HEK293T (cell line): ENCODE measurements at regions not wholly inside any gene's neighbourhood (a gene's known extent, or its start where the extent isn't known, plus 50 kb on each side); places are given as distances from the start of the nearest gene placed in this dataset.

Experiments
- CTCF ChIA-PET: fragments of 350-600 bp; formaldehyde crosslinking; extraction: SDS; loops from one replicate; lab custom pipeline; 2021; ENCODE audit warnings: antibody characterized with exemption, inconsistent platforms; lab: Yijun Ruan, JAX
- POLR2A ChIA-PET: fragments of 350-600 bp; formaldehyde crosslinking; extraction: SDS; loops from one replicate; lab custom pipeline; 2020; ENCODE audit warnings: antibody characterized with exemption, inconsistent platforms; lab: Yijun Ruan, JAX
- DNase-seq: peaks from one replicate; pipeline ENCODE4 v3.0.0; 2012; ENCODE audit warnings: mixed read lengths; ENCODE audit errors: extremely low spot score
- ARNT ChIP-seq: fragments of 450-650 bp; IDR thresholded peaks from 2 replicates; pipeline ENCODE4 v1.6.1; 2017; ENCODE audit warnings: mild to moderate bottlenecking
- BHLHE40 ChIP-seq: fragments of 450-650 bp; IDR thresholded peaks from 2 replicates; pipeline ENCODE4 v1.6.1; 2016; ENCODE audit warnings: mild to moderate bottlenecking, moderate library complexity, borderline replicate concordance
- CTBP1 ChIP-seq: fragments of 450-650 bp; IDR thresholded peaks from 2 replicates; pipeline ENCODE4 v1.6.1; 2016; ENCODE audit warnings: borderline replicate concordance
- ELF4 ChIP-seq: fragments of 450-650 bp; IDR thresholded peaks from 2 replicates; pipeline ENCODE4 v1.6.1; 2017; ENCODE audit warnings: antibody characterized with exemption
- FOXA1 ChIP-seq: fragments of 450-650 bp; IDR thresholded peaks from 2 replicates; pipeline ENCODE4 v1.6.1; 2016; ENCODE audit warnings: mild to moderate bottlenecking
- FOXK2 ChIP-seq: fragments of 450-650 bp; IDR thresholded peaks from 2 replicates; pipeline ENCODE4 v1.6.1; 2016; ENCODE audit warnings: mild to moderate bottlenecking
- FOXM1 ChIP-seq: fragments of 450-650 bp; IDR thresholded peaks from 2 replicates; pipeline ENCODE4 v1.6.1; 2017; ENCODE audit warnings: mild to moderate bottlenecking, borderline replicate concordance
- HDGF ChIP-seq: fragments of 450-650 bp; IDR thresholded peaks from 2 replicates; pipeline ENCODE4 v1.6.1; 2017; ENCODE audit warnings: antibody characterized with exemption, borderline replicate concordance
- L3MBTL2 ChIP-seq: fragments of 450-650 bp; conservative IDR thresholded peaks from 2 replicates; pipeline ENCODE4 v1.6.1; 2016; ENCODE audit warnings: mild to moderate bottlenecking
- LEF1 ChIP-seq: fragments of 450-650 bp; IDR thresholded peaks from 2 replicates; pipeline ENCODE4 v1.6.1; 2017; ENCODE audit warnings: mild to moderate bottlenecking, borderline replicate concordance
- NFRKB ChIP-seq: fragments of 450-650 bp; IDR thresholded peaks from 2 replicates; pipeline ENCODE4 v1.6.1; 2016; ENCODE audit warnings: mild to moderate bottlenecking, moderate library complexity
- SP1 ChIP-seq: fragments of 450-650 bp; IDR thresholded peaks from 2 replicates; pipeline ENCODE4 v1.6.1; 2017
- SUZ12 ChIP-seq: fragments of 450-650 bp; IDR thresholded peaks from 2 replicates; pipeline ENCODE4 v1.6.1; 2016; ENCODE audit warnings: mild to moderate bottlenecking
- TARDBP ChIP-seq: fragments of 450-650 bp; IDR thresholded peaks from 2 replicates; pipeline ENCODE4 v1.6.1; 2016
- ZNF384 ChIP-seq: fragments of 450-650 bp; IDR thresholded peaks from 2 replicates; pipeline ENCODE4 v1.6.1; 2016
- TF ChIP-seq, protein P1 (sequence below): fragments of 450-650 bp; IDR thresholded peaks from 2 replicates; pipeline ENCODE4 v1.6.1; 2016

DNA sequence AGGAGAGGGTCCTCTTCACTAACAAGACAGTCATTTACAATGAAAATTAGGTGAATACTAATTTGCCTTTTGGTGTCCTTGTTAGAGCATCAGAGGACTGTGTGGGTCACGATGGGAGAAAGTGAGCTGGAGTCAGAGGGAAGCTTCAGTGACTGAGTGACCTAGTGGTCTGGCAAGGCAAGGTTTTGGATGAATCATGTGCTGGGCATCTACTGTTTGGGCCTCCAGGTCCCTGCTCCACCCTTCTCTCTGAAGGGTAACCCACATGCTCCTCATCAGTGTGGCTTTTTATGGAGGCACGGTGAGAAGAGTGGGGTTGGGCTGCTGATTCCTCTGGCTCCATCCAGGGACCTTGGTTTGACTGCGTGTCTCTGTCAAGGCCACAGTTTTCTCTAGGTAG, 60.5 kb upstream of the EXOC2 start:
- no peak for DNase-seq
- POLR2A ChIA-PET: no interaction called here
- TF ChIP-seq ARNT (no peak), CTBP1 (no peak), FOXM1 (no peak), L3MBTL2 (no peak), SP1 (no peak), NFRKB (no peak), HDGF (no peak), FOXK2 (no peak), LEF1 (no peak), BHLHE40 (no peak), SUZ12 (no peak), FOXA1 (no peak), ZNF384 (no peak), TARDBP (no peak), ELF4 (no peak)
- TF ChIP-seq, protein P1, sequence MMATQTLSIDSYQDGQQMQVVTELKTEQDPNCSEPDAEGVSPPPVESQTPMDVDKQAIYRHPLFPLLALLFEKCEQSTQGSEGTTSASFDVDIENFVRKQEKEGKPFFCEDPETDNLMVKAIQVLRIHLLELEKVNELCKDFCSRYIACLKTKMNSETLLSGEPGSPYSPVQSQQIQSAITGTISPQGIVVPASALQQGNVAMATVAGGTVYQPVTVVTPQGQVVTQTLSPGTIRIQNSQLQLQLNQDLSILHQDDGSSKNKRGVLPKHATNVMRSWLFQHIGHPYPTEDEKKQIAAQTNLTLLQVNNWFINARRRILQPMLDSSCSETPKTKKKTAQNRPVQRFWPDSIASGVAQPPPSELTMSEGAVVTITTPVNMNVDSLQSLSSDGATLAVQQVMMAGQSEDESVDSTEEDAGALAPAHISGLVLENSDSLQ: no peak
- CTCF ChIA-PET: no interaction called here

DNA sequence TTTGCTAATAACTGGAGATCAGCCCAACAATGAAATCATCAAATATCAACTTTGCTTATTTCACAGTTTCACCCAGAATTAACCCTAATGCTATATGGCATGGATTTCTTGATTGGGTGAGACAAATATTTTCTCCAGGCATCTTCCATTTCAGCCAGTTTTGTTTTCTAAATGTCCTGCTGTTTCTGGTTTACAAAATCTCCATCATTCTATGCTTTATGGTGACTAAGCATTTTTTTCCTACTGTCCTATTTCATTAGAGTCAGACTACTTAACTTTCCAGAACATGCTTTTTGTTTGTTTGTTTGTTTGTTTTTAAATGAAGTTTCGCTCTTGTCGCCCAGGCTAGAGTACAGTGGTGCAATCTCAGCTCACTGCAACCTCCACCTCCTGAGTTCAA, 59.5 kb upstream of the EXOC2 start:
- ChIA-PET CTCF (no interaction called here), POLR2A (no interaction called here)
- TF ChIP-seq BHLHE40: no peak
- TF ChIP-seq HDGF: no peak
- no peak for TF ChIP-seq CTBP1
- no peak for TF ChIP-seq SP1
- no peak for TF ChIP-seq ELF4
- TF ChIP-seq ARNT: no peak
- no peak for DNase-seq

DNA sequence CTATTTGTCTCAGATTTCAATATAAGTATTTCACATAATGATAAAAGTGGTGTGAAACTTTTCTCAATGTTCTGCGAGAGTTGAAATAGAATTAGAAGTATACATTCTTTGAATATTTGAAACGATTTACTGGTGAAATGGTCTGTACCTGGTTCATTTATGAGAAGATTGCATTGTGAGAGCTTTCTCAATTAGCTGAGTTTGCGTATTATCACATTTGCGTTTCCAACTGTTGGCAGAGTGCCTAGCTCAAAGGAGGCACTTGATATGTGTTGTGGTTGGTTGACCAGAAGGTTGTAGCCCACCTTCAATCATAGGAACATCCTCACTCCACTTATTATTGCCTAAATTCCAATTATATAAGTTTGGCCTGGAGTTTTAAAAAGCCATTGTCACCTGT, 58.8 kb upstream of the EXOC2 start:
- POLR2A ChIA-PET: no interaction called here
- CTCF ChIA-PET: no interaction called here
- DNase-seq: no peak
- no peak for TF ChIP-seq SUZ12
- no peak for TF ChIP-seq ELF4
- TF ChIP-seq FOXM1: no peak

DNA sequence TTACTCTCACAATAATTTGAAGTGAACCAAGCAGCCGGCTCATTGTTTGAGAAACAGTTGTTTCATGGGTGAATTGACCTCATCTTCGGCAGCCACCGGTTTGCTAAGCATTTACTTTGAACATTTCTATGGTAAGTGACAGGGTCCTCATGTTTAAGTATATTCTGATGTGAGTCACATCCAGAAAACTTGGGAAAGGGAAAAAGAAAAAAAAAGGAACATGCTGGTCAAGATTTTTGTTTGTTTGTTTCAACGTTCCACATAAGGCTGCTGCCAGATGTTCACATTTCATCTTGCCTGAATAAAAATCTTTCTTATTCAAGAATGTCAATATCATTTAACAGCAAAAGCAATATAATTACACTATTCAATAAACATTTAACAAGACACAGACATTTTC, 55.0 kb upstream of the EXOC2 start:
- ChIA-PET POLR2A (no interaction called here), CTCF (no interaction called here)
- no peak for DNase-seq
- TF ChIP-seq SUZ12 (no peak), SP1 (no peak), TARDBP (no peak), ELF4 (no peak), ARNT (no peak)

DNA sequence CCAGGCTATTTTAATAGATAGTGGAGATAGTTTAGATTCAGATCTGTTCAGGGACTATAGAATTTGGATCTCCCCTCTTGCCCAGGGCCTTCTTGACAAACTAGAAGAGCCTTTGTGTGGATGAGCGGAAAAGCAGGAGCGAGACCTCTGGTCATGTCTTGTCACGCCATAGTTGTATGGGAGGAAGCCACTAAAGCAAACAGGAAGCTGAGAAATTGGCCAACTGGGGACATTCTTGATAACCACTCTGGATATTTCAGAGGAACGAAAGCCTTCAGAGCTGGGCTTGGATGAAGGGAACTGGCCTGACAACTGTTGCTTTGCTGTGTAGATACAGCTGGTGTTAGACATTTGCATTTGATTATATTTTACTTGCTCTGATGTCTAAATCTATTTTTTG, 54.1 kb upstream of the EXOC2 start:
- CTCF ChIA-PET: no interaction called here
- TF ChIP-seq L3MBTL2: no peak
- TF ChIP-seq ZNF384: no peak
- no peak for TF ChIP-seq HDGF
- TF ChIP-seq, protein P1: no peak
- TF ChIP-seq TARDBP: no peak
- no peak for TF ChIP-seq SP1
- POLR2A ChIA-PET: no interaction called here
- DNase-seq: no peak

DNA sequence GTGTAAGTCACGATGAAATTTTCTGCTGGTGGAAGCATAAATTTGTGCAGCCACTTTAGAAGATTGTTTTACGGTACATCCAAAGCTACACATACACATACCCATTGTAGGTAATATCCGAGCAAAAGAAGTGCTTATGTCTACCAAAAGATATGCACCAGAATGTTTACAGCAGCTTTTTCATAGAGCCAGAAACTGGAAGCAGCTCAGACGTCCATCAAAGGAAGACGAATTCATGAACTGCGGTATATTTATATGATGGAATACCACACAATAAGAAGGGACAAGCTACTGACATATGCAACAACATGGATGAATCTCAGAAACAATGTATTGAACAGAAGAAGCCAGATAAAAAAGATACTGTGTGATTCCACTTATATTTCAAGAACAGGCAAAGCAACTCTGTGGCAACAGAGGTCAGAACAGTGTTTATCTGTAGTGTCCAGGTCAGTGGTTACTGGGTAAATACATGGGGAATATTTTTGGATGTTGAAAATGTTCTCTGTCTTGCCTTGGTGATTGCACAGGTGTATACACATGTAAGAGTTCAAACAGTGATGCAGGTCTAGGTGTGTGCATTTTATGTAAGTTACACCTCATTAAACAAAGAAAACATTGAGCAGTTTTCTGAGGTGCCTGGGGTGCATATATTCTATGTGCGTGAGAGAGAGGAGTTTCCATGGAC, 51.9 kb upstream of the EXOC2 start:
- CTCF ChIA-PET: no interaction called here
- POLR2A ChIA-PET: no interaction called here
- TF ChIP-seq ARNT (no peak), BHLHE40 (no peak), HDGF (no peak), FOXK2 (no peak)
- DNase-seq: no peak

DNA sequence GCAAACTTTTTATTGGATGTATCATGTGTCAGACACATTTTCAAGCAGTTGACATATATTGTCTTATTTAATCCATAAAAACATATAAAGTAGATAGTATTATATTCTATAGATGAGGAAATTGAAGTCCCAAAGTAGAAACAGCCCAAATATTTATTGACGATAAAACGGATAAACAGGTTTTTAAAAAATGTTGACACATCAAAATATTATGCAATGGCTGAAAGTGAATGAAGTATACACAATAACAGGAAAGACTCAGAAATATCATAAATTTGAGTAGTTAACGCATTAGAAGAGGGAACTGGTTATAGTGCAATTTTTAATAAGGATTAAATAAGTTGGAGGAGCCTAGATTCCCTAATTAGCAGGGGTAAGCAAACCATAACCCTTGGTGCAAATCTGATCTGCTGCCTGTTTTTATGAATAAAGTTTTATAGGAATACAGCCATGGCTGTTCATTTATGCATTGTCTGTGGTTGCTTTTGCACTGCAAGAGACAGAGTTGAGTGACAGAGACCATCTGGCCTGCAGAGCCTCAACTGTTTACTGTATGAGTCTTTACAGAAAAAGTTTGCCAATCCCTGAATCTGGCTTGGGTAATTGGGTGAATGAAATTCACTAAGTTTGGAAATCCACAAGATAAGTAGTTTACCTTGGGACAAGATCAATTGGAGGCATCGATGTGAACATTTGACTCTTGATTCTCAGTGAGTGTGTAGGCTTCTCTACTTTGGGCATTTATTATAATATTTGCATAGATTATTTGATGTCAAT, 50.6 kb upstream of the EXOC2 start:
- DNase-seq: no peak
- TF ChIP-seq, protein P1: no peak
- TF ChIP-seq NFRKB (no peak), CTBP1 (no peak), HDGF (no peak), FOXM1 (no peak), SUZ12 (no peak), ARNT (no peak), FOXA1 (no peak), ZNF384 (no peak), LEF1 (no peak), SP1 (no peak)
- ChIA-PET CTCF (no interaction called here), POLR2A (no interaction called here)
